ENCODE measurements at regions not wholly inside any gene's neighbourhood (a gene's known extent, or its start where the extent isn't known, plus 50 kb on each side); places are given as distances from the start of the nearest gene placed in this dataset.

DNA sequence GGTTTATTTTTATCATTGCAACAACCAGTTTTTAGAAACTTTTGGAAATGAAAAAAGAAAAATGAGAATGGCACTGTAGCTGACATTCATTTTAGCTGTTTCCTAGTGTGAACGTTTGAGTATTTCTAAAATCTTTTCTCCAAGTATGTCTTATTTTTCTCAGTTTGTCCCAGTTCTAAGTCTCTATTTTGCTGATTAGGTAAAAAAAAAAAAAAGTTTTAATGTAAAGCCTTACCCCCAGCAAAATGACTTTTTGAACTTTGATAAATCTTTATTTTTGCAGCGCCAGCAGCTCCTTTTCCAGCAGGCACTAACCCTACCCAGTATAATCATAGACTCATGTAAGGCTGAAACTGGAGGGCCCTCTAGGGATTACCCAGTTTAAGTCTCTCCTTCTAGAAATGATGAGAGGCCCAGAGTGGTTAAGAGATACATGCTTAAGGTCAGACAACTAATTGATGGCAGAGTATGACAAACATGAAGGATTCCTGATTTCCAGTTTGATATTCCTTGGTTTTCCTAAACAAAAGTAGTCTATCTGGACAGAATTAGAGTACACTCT is 84.3 kb upstream of the SLC4A4 start:
- TF ChIP-seq POLR2A (IDR thresholded peaks at IDR 0.05; ENCODE audit: low read length) (no peak), GATA1 (IDR thresholded peaks at IDR 0.05; ENCODE audit: low read depth, low read length) (no peak)
- DNase-seq = no peak

DNA sequence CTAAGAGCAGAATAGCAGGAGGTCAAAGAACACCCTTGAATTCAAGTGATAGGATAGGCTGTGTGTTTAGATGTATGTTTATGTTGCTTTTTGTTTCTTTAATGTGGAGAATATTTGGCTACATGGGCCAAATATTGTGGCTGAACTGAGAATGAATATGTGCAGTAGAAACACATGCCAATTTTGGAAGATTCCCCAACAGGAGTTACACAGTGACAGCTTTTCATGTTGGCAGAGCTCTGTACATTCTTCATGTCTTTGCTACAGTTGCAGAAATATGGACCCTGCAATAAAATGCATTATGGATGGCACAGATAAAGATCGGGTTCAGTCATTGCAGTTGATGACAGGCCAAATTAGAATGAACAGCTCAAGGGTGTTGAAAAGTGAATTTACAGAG is 82.8 kb upstream of the SLC4A4 start:
- DNase-seq = no peak
- TF ChIP-seq POLR2A (IDR thresholded peaks at IDR 0.05; ENCODE audit: low read length) = no peak
- TF ChIP-seq GATA1 (IDR thresholded peaks at IDR 0.05; ENCODE audit: low read depth, low read length) = no peak

DNA sequence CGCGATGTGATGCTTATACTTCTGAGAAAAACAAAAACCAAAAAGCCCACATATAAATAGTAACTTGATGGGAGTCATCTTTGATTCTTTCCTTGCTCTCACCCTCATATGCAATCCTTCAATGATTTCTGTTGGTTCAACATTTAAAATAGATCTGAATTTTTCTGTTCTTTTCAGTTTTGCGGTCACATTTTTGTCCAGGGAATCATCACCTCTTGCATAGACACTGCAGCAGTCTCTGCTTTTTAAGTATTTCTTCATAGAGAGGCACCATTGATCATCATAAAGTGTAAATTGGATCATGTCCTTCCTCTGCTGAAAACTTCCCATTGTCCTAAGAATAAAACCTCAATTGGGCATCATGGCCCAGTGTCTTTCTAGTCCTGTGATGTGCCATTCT is 81.1 kb upstream of the SLC4A4 start:
- TF ChIP-seq POLR2A (IDR thresholded peaks at IDR 0.05; ENCODE audit: low read length) (no peak), GATA1 (IDR thresholded peaks at IDR 0.05; ENCODE audit: low read depth, low read length) (no peak)
- no peak for DNase-seq

DNA sequence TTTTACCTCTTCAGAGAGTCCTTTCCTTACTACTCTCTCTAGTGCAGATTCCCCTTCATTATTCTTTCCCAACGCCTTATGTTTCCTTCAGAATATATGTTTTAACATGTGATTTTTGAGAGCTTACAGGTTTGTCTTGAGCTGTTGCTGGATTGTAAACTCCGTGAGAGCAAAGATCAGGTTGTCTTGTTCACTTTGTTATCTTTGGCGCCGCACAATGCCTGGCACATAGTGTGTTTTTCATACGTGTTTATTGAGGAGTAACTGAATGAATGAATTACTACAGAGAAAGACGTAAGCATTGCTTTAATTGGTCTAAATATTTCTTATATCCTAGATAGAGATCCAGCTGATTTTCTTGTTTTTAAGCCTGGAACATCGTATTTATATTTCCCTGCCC is 80.5 kb upstream of the SLC4A4 start:
- no peak for TF ChIP-seq GATA1 (IDR thresholded peaks at IDR 0.05; ENCODE audit: low read depth, low read length)
- no peak for TF ChIP-seq POLR2A (IDR thresholded peaks at IDR 0.05; ENCODE audit: low read length)
- DNase-seq = no peak

DNA sequence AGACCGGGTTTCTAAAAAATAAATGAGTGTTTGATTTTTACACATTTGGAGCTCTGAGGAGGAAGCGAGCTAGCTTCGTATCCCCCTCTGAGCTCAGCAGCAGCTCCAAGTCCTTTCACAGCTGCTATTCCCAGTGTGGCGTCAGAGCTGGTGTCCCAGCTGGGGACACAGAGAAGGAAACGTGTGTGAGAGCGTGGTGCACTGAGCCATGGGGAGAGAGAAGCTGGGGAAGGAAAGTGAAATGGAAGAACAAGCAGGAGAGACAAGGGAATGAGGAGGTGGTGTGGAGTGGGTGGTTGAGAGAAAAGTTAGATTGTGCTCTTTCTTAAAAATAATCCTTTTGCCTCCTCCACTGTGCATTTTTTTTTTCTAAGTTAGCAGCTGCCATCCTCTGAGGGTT is 79.5 kb upstream of the SLC4A4 start:
- no peak for DNase-seq
- TF ChIP-seq POLR2A (IDR thresholded peaks at IDR 0.05; ENCODE audit: low read length) (no peak), GATA1 (IDR thresholded peaks at IDR 0.05; ENCODE audit: low read depth, low read length) (no peak)

DNA sequence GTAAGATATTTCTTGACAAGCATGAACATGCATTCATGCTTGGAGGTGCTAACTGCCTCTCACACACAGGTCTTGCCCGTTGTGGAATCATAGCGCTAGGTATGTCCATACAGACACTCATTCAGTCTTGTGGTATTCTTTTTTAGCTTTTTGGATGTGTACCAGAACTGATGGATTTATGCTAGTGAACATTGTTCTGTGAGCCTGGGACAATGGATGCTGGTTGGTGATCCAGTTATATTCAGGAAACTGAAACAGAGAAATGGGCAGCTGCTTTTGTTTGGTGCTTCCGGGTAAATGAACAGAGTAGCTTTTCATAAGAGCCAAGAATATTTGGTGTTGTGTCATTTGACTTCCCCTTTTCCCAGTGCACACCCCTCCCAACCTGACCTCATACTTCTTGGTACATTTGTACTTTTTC is 78.9 kb upstream of the SLC4A4 start:
- no peak for DNase-seq
- TF ChIP-seq POLR2A (IDR thresholded peaks at IDR 0.05; ENCODE audit: low read length) (no peak), GATA1 (IDR thresholded peaks at IDR 0.05; ENCODE audit: low read depth, low read length) (no peak)

DNA sequence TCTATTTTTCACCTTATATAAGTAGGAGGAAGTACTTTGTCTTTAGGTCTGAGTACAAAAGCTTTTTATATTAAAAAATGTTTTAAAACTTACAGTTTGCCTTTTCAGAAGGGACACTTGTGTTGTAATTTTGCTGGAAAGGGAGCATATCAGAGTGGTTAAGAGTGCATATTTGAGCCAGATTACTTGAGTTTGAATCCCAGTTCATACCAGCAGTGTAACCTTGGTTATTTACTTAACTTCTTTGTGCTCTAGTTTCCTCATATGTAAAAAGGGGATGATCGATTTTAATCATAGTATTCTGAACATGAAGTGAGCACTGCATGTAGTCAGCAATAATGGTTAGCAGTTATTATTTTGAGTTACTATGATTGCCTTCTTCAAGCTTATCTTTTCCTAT is 78.3 kb upstream of the SLC4A4 start:
- no peak for DNase-seq
- TF ChIP-seq GATA1 (IDR thresholded peaks at IDR 0.05; ENCODE audit: low read depth, low read length) (no peak), POLR2A (IDR thresholded peaks at IDR 0.05; ENCODE audit: low read length) (no peak)

DNA sequence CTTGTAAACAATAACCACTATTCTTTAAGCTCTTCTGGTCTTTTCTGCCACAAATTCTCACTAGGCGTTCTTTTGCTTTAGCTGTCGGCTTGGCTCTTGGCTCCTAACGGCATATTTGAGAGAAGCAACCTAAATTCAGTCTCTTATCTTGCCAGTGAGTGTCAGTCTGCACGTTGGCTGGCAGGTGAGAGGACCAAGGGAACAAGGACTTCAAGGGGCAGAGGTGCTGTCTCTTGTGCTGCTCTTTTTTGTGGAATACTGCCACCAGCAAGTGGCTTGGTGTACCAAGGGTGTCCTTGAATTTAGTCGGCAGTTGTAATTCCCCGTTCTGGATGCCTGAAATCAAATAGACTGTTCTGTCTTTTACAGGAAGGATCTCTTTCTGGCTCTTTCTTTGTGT is 77.8 kb upstream of the SLC4A4 start:
- no peak for DNase-seq
- TF ChIP-seq GATA1 (IDR thresholded peaks at IDR 0.05; ENCODE audit: low read depth, low read length) (no peak), POLR2A (IDR thresholded peaks at IDR 0.05; ENCODE audit: low read length) (no peak)

DNA sequence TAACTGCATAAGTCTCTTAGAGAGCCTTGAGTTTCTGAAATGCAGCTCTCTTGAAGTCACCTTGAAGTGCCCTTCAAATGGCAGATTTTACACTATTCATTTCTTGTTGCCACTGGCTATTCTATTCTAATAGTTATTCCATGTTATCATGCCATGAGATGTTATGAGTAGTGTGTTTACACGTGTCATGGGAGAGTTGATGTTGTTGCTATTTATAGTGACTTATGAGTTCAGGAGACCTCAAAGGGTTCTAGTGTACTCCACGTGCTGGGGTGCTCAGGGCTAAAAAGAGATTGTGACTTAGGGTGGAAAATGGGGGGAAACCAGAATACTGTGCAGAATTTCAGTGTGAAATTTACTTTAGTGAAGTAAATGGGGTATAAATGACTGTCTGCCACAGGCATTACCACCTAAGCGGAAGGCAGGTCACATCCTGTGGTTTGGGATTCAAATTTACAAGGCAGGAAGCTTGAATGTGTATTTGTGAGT is 77.1 kb upstream of the SLC4A4 start:
- TF ChIP-seq GATA1 (IDR thresholded peaks at IDR 0.05; ENCODE audit: low read depth, low read length) = no peak
- TF ChIP-seq POLR2A (IDR thresholded peaks at IDR 0.05; ENCODE audit: low read length) = no peak
- no peak for DNase-seq

DNA sequence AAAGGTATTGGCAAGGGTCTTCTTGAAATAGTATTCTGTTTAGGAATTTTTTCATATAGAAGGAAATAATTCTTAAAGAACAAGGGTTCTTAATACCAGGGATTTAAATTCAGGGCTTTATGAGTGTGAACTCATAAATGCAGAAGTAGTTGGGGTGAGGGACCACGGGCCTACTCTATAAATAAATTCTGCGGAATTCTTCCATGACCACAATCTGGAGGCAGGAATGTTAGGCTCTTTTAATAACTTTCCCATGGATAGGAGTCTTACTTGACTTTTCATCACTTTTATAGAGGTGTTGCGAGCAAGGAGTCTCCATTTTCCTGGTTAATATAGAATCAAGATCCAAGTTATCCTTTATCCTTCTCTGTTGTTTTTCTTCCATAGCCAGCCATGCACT is 76.7 kb upstream of the SLC4A4 start:
- TF ChIP-seq POLR2A (IDR thresholded peaks at IDR 0.05; ENCODE audit: low read length) = no peak
- DNase-seq = no peak

DNA sequence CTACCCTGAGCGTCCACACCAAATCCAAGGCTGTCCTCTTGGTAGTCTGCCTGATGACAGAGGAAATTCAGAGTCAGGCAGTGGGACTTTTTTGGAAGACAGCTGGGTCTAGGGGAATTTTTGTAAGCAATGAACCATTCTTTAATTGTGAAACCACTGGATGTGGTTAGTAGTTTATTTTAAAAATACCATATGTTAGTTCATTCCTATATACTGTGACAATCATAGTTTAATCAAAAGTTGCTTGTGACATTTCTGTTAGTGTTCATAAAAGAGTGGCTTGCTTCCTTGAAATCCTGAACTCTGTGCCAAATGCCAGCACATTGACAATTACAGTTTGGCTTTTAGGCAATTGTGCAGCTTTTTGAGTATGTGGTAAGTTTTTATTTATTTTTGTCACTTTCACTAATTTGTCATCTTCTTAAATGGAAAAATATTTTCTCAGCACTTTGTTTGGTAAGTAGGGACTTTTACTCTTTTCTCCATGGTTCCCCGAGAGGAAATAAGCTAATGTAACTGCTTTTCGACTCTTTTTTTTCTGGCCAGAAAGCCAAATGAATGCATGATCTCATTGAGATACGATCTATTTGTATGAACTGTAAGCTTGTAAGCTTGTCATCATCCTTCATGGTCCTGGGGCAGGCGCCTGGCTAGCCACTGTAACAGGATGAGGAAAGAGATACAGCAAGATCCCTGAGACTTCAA is 72.6 kb upstream of the SLC4A4 start:
- no peak for DNase-seq
- TF ChIP-seq POLR2A (IDR thresholded peaks at IDR 0.05; ENCODE audit: low read length) = no peak
- no peak for TF ChIP-seq GATA1 (IDR thresholded peaks at IDR 0.05; ENCODE audit: low read depth, low read length)

DNA sequence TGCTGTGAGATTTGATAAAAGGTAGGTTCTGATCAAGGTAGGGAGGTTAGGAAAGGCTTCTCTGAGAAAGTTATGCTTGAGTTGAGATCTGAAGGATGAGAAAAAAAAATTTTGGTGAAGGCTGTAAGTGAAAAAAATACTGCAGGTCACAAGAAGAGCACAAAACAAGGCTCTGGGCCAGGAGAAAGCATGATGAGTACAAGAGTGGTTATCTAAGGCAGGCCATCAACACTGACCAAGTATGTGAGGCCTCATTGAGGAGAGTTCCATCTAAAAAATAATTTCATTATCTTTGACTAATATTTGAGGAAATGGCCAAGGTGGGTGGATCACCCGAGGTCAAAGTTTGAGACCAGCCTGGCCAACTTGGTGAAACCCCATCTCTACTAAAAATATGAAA is 71.6 kb upstream of the SLC4A4 start:
- TF ChIP-seq GATA1 (IDR thresholded peaks at IDR 0.05; ENCODE audit: low read depth, low read length) (no peak), POLR2A (IDR thresholded peaks at IDR 0.05; ENCODE audit: low read length) (no peak)
- DNase-seq = no peak

DNA sequence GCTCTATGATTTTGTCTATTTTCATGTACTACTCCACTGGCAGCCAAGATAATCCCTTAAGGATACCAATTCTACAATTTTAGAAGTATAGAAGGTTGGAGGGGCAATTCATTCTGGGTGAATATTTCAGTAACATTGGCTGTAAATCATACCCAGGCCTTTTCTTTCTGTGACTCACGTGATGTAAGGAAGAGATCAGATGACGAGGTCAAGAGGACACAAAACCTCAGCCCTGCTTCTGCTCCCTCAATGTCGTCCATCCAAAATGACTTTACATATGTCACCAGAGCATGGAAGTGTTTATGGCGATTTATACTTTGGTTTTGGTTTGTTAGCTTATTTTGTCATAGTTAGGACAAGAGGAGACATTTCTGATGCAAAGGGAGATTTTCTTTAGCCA is 70.7 kb upstream of the SLC4A4 start:
- no peak for DNase-seq
- TF ChIP-seq GATA1 (IDR thresholded peaks at IDR 0.05; ENCODE audit: low read depth, low read length) (no peak), POLR2A (IDR thresholded peaks at IDR 0.05; ENCODE audit: low read length) (no peak)

DNA sequence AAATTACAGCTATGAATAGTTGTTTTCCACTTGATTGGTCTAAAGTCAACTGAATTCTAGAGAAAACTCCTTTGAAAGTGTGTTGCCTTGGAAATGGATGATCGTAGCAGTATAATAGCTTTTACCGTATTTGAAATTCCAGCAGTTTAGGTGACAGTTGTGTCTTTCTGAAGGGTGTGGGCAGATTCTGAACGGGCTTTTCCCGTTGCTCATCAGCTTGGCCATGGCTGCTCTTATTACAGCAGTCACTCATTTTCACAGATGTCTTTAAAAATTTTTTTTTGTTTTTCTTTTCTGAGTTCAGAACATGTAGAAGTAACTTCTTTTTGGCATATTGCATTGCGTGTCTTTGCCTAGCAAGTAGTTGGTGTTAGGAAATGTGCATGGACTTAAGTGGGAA is 69.6 kb upstream of the SLC4A4 start:
- TF ChIP-seq GATA1 (IDR thresholded peaks at IDR 0.05; ENCODE audit: low read depth, low read length) (no peak), POLR2A (IDR thresholded peaks at IDR 0.05; ENCODE audit: low read length) (no peak)
- no peak for DNase-seq

DNA sequence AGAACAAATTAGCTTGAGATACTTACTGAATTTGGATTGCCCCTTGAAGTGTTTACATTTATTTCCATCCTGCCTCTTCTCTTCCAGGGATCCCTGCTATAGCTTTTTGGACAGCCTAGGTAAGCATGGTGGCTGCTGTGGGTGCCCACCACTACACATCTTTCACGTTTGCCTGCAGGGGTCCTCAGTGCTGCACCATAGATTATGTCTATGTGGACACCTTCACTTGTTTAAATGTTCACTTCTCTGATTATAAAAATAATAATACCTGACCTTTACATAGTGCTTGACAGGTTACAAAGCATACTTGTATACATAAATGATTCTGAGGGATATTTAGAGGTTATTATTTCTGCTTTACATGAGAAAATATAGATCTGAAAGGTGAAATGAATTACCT is 67.9 kb upstream of the SLC4A4 start:
- no peak for TF ChIP-seq GATA1 (IDR thresholded peaks at IDR 0.05; ENCODE audit: low read depth, low read length)
- TF ChIP-seq POLR2A (IDR thresholded peaks at IDR 0.05; ENCODE audit: low read length) = no peak
- peak; percentile 6 to 25 for DNase-seq
